ENCODE measurements at regions not wholly inside any gene's neighbourhood (a gene's known extent, or its start where the extent isn't known, plus 50 kb on each side); places are given as distances from the start of the nearest gene placed in this dataset.
"Not testable (repeated sequence)": the region's sequence is repeated elsewhere in the genome, so short reads cannot be mapped to it uniquely, and the experiment has no call there.

DNA sequence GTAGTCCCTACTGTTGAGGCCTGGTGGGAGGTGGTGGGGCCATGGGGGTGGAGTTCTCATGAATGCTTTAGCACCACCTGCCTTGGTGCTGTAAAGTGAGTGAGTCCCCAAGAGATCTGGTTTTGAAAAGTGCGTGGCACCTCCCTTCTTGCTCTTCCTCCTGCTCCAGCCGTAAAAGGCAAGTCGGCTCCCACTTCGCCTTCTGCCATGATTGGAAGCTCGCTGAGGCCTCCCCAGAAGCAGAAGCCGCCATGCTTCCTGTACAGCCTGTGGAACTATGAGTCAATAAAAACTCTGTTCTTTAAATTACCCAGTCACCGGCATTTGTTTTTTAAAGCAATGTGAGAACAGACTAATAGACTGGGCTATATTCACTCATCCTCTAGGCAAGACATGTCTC is 141.3 kb upstream of the ALKAL2 start:
- no peak overlapping the region for H3K4me3 ChIP-seq (replicated peaks; ENCODE audit: low read depth, low read length)
- no peak for DNase-seq (ENCODE audit: extremely low read depth, low read depth)
- TF ChIP-seq, protein P1, sequence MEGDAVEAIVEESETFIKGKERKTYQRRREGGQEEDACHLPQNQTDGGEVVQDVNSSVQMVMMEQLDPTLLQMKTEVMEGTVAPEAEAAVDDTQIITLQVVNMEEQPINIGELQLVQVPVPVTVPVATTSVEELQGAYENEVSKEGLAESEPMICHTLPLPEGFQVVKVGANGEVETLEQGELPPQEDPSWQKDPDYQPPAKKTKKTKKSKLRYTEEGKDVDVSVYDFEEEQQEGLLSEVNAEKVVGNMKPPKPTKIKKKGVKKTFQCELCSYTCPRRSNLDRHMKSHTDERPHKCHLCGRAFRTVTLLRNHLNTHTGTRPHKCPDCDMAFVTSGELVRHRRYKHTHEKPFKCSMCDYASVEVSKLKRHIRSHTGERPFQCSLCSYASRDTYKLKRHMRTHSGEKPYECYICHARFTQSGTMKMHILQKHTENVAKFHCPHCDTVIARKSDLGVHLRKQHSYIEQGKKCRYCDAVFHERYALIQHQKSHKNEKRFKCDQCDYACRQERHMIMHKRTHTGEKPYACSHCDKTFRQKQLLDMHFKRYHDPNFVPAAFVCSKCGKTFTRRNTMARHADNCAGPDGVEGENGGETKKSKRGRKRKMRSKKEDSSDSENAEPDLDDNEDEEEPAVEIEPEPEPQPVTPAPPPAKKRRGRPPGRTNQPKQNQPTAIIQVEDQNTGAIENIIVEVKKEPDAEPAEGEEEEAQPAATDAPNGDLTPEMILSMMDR (IDR thresholded peaks at IDR 0.05; ENCODE audit: low read depth, low read length, missing control alignments), result no peak

DNA sequence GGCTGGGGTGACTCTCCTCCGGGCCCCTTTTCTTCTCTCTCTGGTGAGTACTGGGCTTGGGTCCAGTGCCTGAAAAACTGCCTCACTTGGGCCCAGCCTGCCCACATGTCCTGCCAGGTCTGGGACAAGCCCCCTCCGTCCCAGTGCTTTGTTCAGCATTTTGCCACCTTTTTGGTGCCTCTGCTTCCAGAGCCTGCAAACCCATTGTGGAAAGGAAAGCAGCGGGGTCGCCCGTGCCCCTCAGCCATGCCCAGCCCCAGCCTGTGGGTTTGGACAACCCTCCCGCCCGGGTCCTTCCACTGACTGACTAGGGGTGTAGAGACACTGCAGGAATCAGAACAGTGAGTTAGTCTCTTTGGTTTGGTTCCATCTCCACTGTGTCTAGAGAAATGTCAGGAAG is 140.7 kb upstream of the ALKAL2 start:
- no peak for DNase-seq (ENCODE audit: extremely low read depth, low read depth)
- TF ChIP-seq, protein P1 (IDR thresholded peaks at IDR 0.05; ENCODE audit: low read depth, low read length, missing control alignments), result no peak
- no peak overlapping the region for H3K4me3 ChIP-seq (replicated peaks; ENCODE audit: low read depth, low read length)

DNA sequence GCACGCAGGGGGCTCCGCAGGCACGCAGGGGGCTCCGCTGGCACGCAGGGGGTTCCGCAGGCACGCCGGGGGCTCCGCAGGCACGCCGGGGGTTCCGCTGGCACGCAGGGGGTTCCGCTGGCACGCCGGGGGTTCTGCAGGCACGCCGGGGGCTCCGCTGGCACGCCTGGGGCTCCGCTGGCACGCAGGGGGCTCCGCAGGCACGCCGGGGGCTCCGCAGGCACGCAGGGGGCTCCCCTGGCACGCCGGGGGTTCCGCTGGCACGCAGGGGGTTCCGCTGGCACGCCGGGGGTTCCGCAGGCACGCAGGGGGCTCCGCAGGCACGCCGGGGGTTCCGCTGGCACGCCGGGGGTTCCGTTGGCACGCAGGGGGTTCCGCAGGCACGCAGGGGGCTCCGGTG is 138.8 kb upstream of the ALKAL2 start:
- DNase-seq (ENCODE audit: extremely low read depth, low read depth); H3K4me3 ChIP-seq (replicated peaks; ENCODE audit: low read depth, low read length): not testable (repeated sequence)

DNA sequence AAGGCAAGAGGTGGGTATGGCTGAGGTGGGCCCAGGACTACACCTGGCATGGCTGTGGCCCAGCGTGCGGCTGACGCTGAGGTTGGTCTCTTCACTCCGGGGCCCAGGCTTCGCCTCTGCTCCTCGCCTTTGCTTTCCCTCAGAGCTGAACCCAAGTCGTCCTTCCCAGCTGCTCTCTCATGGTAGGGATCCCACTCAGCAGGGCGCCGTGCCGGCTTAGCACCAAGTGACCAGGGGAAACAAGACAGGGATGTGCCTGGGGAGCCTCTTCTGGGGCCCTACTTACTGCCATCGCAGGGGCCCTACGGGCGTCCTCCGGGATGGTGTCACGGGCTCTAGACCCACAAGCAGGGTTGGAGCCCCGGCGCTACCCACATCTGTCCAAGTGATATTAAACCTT is 138.1 kb upstream of the ALKAL2 start:
- no peak overlapping the region for H3K4me3 ChIP-seq (replicated peaks; ENCODE audit: low read depth, low read length)
- no peak for DNase-seq (ENCODE audit: extremely low read depth, low read depth)
- TF ChIP-seq, protein P1 (IDR thresholded peaks at IDR 0.05; ENCODE audit: low read depth, low read length, missing control alignments), result no peak

DNA sequence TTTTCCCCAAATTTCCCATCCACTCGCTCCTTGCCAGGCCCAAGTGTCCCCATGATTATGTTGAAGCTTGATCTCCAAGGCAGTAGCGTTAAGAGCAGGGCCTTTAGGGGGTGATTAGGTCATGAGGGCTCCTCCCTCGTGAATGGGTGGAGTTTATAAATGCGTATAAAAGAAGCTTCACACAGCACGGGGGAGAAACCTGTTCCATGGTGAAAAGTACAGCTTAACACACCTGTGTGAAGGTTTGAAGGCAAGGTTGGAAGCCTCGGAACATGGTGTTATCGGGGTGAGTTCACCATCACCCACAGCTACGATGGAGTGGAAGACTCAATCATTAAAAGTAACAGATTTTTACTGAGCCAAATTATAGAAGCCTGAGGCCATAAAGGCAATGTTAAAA is 137.4 kb upstream of the ALKAL2 start:
- no peak for DNase-seq (ENCODE audit: extremely low read depth, low read depth)
- TF ChIP-seq, protein P1 (IDR thresholded peaks at IDR 0.05; ENCODE audit: low read depth, low read length, missing control alignments), result no peak
- H3K4me3 ChIP-seq (replicated peaks; ENCODE audit: low read depth, low read length), result no peak overlapping the region

DNA sequence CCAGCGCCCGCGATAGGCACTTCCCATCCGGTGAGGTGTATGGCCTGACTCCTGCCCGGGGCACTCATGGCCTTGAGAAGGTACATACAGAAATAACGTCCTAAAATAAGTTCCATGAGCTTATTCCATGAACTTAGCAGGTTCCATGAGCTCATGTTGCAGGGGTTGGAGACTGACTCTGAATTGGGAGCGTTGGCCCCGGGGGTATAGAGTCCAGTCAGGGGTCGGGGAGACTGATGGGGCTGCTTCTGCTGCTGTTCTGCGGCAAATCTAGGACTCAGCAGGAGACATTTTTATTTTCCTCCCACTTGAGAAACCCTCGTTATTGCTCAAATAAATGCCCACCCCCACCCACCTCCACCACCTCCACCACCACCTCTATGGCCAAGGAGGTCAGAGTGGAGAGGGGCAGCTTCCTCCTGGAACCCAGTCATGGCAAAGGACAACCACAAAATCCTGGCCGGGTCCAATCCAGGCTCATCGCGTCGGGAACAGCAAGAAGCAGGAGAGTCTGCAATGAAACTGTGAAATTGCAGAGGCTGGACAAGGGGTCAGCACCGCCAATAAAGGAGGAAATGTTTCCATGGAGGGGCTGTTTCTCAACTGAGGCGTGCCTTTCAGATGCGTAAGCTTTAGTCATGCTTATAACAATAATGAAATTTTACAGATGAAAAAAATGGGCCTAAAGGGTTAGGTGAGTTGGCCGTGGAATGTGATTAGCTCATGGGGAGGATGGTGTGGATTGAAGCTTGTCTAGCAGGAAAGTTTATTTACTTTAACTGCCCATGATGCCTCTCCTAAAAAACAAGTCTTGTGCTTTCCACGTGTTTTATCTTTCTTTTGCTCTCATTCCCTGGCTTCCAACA is 136.6 kb upstream of the ALKAL2 start:
- no peak overlapping the region for H3K4me3 ChIP-seq (replicated peaks; ENCODE audit: low read depth, low read length)
- TF ChIP-seq, protein P1 (IDR thresholded peaks at IDR 0.05; ENCODE audit: low read depth, low read length, missing control alignments), result no peak
- no peak for DNase-seq (ENCODE audit: extremely low read depth, low read depth)

DNA sequence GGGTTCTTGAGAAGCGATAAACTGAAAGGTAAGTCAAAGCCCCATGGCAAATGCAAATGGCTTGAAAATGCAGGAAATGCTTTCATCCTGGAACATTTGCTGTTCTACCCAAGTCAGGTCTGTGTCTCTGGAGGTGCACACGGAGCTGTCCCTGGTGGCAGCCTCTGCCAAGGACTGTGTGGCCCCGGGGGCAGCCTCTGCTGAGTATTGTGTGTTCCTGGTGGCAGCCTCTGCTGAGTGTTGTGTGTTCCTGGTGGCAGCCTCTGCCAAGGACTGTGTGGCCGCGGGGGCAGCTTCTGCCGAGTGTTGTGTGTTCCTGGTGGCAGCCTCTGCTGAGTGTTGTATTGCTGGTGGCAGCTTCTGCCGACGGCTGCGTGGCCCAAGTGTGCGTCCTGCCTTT is 135.6 kb upstream of the ALKAL2 start:
- DNase-seq (ENCODE audit: extremely low read depth, low read depth), result no peak
- H3K4me3 ChIP-seq (replicated peaks; ENCODE audit: low read depth, low read length), result no peak overlapping the region
- TF ChIP-seq, protein P1 (IDR thresholded peaks at IDR 0.05; ENCODE audit: low read depth, low read length, missing control alignments), result no peak
